ENCODE measurements at regions not wholly inside any gene's neighbourhood (a gene's known extent, or its start where the extent isn't known, plus 50 kb on each side); places are given as distances from the start of the nearest gene placed in this dataset.
"Not testable (repeated sequence)": the region's sequence is repeated elsewhere in the genome, so short reads cannot be mapped to it uniquely, and the experiment has no call there.

- DNase-seq (ENCODE audit: low read depth): not testable (repeated sequence)
Measured at GRCh38 chr19:56980326-56980725, 139.5 kb upstream of the USP29 start.

GRCh38 chr19:56980906-56981305 lies 138.9 kb upstream of the USP29 start:
- DNase-seq (ENCODE audit: low read depth): no peak

GRCh38 chr19:56981440-56981839 lies 138.3 kb upstream of the USP29 start:
- DNase-seq (ENCODE audit: low read depth): not testable (repeated sequence)

GRCh38 chr19:56983171-56983570 lies 136.6 kb upstream of the USP29 start:
- DNase-seq (ENCODE audit: low read depth): no peak

GRCh38 chr19:56983804-56984203 lies 136.0 kb upstream of the USP29 start:
- DNase-seq (ENCODE audit: low read depth): no peak

- no peak for DNase-seq (ENCODE audit: low read depth)
Measured at GRCh38 chr19:56986386-56986785, 133.4 kb upstream of the USP29 start.

GRCh38 chr19:56987184-56987583 lies 132.6 kb upstream of the USP29 start:
- no peak for DNase-seq (ENCODE audit: low read depth)

GRCh38 chr19:56988299-56988698 lies 131.5 kb upstream of the USP29 start:
- no peak for DNase-seq (ENCODE audit: low read depth)

GRCh38 chr19:56991912-56992311 lies 127.9 kb upstream of the USP29 start:
- DNase-seq (ENCODE audit: low read depth): no peak

GRCh38 chr19:56993851-56994250 lies 125.9 kb upstream of the USP29 start:
- no peak for DNase-seq (ENCODE audit: low read depth)

GRCh38 chr19:56994251-56995017 lies 125.4 kb upstream of the USP29 start:
- DNase-seq (ENCODE audit: low read depth): no peak

GRCh38 chr19:56995303-56995702 lies 124.5 kb upstream of the USP29 start:
- DNase-seq (ENCODE audit: low read depth): no peak

- no peak for DNase-seq (ENCODE audit: low read depth)
Measured at GRCh38 chr19:57002195-57002601, 117.6 kb upstream of the USP29 start.

GRCh38 chr19:57002710-57003109 lies 117.1 kb upstream of the USP29 start:
- no peak for DNase-seq (ENCODE audit: low read depth)

- DNase-seq (ENCODE audit: low read depth): no peak
Measured at GRCh38 chr19:57004418-57004817, 115.4 kb upstream of the USP29 start.

- no peak for DNase-seq (ENCODE audit: low read depth)
Measured at GRCh38 chr19:57008432-57008831, 111.4 kb upstream of the USP29 start.

- DNase-seq (ENCODE audit: low read depth): no peak
Measured at GRCh38 chr19:57010541-57010940, 109.2 kb upstream of the USP29 start.

- DNase-seq (ENCODE audit: low read depth): no peak
Measured at GRCh38 chr19:57016076-57016475, 103.7 kb upstream of the USP29 start.

GRCh38 chr19:57016491-57016890 lies 103.3 kb upstream of the USP29 start:
- no peak for DNase-seq (ENCODE audit: low read depth)

GRCh38 chr19:57025491-57025890 lies 94.3 kb upstream of the USP29 start:
- DNase-seq (ENCODE audit: low read depth): no peak

- DNase-seq (ENCODE audit: low read depth): no peak
Measured at GRCh38 chr19:57026476-57026875, 93.3 kb upstream of the USP29 start.

GRCh38 chr19:57027360-57027759 lies 92.4 kb upstream of the USP29 start:
- DNase-seq (ENCODE audit: low read depth): no peak

- no peak for DNase-seq (ENCODE audit: low read depth)
Measured at GRCh38 chr19:57028804-57029525, 90.8 kb upstream of the USP29 start.

GRCh38 chr19:57031106-57031505 lies 88.7 kb upstream of the USP29 start:
- DNase-seq (ENCODE audit: low read depth): no peak

Data from fibroblast of the conjunctiva (primary cell).